ENCODE measurements at regions not wholly inside any gene's neighbourhood (a gene's known extent, or its start where the extent isn't known, plus 50 kb on each side); places are given as distances from the start of the nearest gene placed in this dataset.

DNA sequence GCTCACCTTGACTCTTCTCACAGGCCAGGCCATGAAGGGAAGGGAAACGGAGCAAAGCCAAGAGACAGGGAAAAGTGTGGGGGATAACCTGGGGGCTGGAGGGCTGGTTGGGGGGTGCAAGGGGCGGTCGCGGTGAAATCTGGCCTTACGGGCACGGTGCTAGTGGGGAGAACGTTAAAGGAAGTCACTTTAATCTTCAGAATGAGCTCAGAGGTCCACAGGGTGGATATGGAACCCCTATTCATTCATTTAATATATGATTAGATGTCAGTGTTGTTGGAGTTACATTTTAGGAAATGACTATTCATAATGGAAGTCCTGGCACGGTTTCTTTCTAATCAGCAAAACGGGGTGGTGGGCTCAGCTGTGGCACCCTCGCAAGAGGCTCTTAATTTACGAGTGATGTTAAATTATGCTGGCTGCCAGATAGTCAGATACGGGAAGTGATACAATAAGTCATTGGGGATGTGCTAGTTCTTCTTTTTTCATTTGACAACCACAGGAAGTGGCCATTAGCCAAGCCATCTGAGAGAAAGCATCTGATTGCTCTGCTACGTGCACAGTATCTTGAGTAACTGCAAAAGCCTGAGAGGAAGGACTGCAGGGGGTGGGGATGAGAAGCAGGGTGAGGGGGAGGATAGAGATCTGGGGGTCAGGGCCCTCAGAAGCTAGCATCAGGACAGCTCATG, 253.0 kb downstream of the QKI start:
- DNase-seq = peak; percentile 87 to 94

DNA sequence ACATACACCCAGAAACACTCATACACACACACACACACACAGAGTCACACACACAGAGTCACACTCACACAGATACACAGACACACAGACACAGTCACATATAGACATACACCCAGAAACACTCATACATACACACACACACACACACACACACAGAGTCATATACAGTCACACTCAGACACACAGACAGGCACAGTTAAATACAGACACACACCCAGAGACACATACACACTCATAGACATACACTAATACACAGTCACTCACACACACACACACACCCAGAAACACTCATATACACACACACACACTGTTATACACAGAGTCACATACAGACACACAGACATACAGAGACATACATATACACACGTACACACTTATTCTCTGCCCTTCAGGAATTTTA, 250.9 kb downstream of the QKI start:
- no peak for DNase-seq

DNA sequence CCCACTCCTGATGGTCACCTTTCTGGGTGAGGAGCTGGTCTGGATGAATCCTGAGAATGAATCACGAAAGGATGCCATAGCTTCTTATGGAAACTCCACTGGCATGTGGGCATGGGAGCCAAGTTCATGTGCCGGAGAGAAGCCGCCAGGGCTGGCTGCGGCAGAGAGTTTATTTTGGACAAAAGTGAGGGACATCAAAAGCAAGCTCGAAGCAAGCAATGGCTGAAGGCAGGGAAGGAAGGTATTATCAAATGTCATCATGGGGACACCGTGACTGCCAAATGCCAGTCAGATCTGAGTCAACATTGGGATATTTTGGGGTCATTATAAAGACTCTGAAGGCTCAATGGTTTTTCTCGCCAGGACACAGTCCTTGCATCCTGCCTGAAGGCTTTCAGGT, 249.1 kb downstream of the QKI start:
- DNase-seq = no peak

DNA sequence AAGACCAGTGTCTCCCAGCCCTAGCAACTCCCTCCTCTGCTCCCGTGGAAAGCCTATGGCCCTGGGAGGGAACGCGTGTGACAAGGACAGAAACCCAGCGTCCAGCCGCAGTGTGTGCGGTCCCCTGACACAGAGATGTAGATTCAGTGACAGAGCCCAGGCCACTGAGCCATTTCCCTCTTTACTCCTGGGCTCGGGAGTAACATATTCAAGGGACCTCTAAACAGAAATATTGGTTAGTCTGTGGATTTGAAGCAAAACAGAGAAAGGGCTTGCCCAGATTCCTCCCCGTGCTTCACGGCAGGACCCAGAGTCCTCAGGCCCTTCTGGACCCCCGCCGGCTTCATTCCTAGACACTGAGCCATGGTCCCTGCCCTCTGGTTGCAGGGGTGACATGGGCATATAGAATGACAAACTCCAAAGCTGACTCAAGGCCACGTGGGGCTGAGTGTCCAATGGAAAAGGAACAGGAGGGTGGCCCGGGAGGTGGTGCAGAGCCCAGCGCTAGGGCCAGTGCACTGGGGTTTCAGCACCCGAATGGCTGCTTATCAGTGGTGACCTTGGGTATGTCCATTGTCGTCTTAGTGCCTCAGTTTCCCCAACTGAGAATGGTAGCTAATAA, 248.2 kb downstream of the QKI start:
- DNase-seq = no peak

DNA sequence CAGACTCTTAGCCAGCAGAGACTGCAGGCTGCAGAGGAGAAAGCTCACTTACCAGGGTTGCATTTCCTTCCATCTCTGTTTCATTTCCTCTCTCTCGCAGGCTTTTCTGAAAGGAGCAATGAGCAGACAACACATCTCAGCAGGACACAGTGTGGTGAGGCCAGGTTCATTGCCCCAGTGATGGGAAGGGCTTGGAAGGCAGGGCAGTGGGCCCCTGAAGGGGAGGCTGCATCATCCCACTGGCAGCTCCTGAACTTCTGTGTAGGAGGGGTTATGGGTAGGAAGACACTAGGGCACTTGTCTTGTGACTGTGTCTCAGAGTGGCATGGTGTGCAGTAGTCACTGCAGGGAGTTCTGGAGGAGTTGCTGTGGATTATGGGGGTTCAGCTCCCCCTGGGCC, 246.8 kb downstream of the QKI start:
- peak; percentile 54 to 95 for DNase-seq

DNA sequence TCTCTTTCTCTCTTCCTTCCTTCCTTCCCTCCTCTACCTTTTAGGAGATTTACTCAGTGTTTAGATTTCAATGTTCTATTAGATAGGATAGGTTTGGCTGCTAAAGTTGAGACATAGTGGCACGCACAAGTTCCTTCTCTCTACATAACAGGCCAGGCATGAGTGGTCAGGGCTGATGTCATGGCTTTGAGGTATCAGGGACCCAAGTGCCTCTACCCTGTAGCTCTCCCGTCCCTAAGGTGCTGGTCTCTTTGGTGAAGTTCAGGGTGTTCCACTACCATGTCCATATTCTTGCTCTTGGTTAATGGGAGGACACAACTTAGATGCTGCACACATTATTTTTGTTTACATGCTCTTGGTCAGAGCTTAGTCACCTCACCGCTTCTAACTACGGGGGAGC, 245.3 kb downstream of the QKI start:
- peak in 1 of 2 donors; percentile 50 for DNase-seq

DNA sequence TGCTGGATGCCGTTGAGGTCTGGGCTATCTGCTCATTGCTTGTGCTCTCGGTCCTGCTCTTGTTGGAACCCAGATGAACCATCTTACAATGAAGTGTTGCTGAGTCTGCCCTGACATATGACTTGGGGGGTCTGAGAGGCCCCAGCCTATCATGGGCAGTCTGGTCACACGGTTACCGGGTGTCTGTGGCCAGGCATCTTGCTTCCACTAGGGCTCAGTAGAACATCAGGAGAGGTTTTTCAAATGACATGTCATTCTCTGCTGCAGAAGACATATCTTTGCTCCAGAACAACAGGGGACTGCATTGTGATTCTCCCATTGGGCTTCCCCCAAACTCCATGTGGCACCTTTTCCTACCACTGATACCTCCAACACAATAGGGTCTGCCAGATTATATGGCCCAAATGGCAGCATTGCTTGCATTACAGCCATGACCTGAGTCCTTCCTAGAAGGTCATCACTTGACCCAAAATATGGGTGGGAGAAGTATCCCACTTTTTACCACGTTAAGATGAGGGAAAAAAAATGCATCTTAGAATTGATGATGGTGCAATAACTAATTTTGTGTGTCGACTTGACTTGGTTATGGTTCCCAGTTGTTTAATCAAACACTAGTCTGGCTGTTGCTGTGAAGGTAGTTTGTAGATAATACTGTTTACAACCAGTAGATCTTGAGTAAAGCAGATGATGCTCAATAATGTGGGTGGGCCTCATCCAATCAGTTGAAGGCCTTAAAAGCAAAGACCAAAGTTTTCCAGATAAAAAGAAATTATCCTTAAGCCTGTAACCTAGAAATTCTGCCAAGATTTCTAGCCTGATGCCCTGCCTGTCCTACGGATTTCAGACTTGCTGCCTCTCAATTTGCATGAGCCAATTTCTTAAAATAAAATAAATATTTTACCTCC, 241.0 kb downstream of the QKI start:
- no peak for DNase-seq

DNA sequence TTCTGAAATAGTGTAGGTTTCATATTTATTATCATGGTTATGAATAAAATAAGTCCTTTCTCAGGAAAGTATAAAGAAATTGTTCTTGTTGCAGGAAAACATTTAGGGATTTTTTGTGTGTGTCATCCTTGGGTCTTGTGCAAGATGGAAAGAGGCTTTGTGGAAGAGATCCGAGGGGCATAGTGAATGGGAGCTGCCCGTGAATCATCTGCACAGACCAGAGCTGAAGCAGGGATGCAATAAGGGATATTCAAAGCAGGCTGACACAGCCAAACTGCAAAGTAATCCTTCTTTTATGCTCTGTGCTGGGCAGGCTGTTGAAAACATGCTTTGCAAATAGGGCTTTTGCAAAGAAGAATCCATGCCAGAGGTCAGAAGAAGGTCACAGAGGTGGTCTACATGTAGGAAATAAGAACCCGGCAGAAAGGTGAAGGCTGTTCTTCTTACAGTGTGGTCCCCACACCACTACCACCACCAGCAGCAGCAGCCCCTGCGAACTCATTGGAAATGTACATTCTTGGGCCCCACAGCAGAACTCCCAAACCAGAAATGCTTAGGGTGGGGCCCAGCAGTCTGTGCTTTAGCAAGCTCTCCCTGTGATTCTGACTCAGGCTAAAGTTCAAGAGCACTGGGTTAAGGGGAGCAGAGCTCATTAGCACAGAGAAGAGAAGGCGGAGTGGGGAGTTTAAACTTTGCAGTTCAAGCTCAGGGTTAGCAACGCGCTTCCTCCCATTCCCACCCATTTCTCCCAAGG, 237.6 kb downstream of the QKI start:
- peak; percentile 80 to 95 for DNase-seq

DNA sequence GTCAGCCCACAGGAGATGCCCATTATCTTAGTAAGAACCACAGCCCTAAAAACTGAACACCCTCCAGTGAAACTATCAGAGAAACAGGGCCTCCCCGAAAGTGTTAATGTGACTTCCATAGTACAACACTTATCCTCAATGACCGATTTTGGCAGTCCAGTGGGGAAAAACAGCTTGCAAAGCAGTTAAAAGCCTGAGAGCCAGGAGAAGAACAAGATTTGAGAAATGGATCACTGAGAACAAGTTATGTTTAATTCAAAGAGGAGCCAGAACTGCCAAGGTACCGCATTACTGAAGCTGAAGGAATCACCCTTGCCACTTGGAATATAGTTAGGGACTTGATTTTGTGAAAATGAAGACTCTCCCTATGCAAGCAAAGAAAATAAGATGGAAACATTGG, 236.9 kb downstream of the QKI start:
- no peak for DNase-seq

DNA sequence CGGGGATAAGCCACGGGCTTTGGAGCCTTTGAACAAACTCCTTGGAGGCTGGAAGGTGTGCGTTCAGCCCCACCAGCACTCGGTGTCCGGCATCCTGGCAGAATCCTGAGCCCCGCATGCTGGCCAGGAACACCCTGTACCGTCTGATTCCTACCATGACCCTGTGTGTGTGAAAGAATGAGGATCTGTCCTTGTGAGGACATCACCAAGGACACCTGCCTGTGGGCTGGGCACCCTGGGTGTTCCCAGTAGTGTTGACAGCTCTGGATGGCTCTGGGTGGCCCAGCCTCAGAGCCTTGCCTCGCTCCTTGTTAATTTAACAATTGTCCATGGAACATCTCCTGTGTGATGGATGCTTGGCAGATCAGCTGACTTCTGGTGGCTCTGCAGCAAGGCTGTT, 234.3 kb downstream of the QKI start:
- DNase-seq = no peak

DNA sequence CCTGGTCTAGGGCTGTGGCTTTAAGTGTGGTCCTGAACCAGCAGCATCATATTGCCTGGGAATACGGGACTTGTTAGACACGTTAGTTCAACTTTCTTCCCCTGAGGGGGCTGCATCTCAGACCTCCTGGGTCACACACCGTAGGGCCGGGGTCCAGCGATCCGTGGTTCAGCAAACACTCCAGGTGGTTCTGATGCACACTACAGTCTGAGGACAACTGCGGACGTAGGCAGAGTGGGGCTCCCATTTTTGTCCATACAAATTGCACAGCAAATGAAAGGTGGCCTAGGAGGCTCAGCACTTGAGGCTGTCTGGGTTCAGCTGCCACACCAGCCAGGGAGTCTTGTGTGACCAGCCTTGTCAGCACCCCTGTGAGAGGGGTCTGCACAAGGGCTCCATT, 233.1 kb downstream of the QKI start:
- DNase-seq = no peak

DNA sequence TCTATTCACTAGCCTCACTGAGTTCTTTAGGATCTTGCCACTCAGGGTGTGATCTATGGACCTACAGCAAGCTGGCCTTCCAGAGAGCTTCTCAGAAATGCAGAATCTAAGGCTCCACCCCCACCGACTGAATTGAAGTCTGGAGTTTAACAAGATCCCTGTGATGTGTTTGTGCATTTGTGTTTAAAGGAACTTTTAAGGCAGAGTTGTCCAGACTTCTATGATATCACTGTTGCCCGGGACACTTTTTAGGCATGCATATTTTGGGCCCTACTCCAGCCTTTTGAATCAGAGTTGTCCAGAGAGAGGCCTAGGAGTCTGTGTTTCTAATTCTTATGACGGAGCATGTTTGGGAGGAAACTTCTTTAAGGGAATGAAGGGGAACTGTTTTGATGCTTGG, 232.3 kb downstream of the QKI start:
- no peak for DNase-seq

DNA sequence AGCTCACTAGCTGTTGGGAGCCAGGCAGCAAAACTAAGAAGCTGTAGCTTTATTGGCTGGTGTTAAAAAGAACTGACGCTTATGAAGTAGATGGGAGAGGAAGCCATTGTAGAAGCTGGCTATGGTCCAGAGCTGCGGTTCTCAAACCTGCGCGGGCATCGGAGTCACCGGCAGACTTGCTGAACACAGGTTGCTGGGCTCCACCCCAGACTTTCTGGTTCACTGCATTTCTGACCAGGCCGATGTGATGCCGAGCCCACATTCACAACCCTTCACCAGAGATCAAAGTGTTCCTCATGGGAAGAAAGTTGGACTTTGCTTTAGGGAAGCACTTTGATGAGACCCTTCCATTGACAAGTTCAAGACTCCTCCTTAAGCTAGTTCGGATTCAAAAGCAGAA, 231.6 kb downstream of the QKI start:
- DNase-seq = no peak

DNA sequence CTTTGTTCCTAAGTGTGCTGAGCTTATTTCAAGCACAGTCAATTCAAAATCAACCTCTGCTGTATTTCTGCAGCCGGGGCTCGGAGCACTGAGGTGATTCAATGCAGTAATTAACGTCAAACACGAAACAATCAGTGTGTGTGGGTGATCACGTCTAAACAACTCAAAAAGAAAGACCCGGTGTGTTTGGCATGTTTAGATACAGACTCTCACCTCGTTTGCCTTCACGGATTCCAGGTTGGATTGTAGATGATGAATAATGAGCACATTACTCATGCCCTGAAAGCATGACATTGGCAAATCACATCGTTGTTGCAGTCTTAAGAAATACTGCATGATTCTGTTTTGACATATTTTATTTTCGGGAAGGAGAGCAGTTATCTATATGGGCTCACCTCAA, 231.0 kb downstream of the QKI start:
- no peak for DNase-seq

DNA sequence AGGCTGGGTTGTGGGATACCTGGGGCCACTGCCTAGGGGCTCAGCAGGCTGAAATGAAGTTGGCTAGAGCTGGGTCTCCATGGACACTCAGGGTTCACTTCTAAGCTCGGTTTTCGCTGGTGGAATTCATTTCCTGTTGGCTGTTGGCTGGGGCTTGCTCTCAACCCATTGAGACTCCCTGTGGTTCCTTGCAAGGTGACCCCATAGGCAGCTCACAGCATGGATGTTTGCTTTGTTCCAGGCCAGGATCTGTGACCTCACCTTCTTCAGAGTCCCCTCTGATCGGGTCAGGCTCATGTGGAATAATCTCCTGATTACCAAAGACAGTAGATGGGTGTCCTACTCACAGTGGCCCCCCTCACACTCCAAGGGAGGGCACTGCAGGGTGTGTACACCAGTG, 229.3 kb downstream of the QKI start:
- no peak for DNase-seq

DNA sequence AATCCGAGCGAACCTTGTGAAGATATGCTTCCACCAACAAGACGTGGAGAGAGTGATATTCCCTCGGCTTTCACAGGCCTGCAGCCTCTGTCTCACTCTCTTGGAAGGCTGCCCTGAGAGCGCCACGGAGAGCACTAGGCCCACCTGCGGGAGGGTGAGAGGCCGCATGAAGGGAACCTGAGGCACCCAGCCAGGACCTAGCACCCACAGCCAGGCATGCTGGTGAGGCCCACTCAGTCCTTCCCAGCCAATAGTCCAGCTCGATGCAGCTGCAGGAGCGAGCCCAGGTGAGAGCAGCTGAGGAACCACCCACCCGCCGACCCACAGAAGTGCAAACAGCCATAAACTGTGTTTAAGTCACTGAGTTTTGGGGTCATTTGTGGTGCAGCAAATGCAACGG, 227.2 kb downstream of the QKI start:
- DNase-seq = no peak

DNA sequence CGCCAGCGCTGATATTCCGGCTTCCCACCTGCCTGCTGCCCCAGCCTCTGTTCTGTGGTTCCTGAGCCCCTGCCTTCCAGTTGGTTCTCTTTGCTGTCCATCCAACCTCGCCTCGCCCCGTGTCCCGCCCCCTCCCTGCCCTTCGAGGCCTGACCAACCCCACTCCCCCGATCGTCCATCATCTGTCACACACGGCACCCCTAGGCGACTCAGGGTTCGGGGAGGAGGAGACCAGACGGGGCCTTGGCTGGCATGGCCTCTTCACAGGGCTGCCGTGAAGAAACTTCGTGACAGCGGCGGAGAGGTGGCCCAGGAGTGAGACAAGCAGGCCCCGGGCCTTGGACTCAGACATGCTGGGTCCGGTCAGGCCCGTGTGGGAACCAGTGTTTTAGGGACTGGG, 226.1 kb downstream of the QKI start:
- no peak for DNase-seq

DNA sequence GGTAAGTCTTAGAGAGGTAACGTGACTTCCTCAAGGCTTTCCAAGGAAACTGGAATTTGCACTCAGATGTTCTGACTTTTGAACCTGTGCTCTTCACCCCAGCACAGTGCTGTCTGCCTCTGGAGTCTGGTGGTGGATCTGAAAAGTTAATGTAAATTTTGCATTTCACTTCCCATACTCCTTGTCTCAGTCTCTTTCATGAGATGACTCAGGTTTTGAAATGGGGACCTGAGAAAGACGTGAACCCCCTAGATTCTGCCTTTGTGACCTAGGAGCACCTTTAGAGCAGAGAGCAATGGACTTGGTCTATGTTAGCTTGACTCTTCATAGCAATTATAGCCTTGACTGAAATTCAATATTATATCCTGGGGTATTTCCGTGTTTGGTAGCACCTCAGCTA, 223.0 kb downstream of the QKI start:
- no peak for DNase-seq

DNA sequence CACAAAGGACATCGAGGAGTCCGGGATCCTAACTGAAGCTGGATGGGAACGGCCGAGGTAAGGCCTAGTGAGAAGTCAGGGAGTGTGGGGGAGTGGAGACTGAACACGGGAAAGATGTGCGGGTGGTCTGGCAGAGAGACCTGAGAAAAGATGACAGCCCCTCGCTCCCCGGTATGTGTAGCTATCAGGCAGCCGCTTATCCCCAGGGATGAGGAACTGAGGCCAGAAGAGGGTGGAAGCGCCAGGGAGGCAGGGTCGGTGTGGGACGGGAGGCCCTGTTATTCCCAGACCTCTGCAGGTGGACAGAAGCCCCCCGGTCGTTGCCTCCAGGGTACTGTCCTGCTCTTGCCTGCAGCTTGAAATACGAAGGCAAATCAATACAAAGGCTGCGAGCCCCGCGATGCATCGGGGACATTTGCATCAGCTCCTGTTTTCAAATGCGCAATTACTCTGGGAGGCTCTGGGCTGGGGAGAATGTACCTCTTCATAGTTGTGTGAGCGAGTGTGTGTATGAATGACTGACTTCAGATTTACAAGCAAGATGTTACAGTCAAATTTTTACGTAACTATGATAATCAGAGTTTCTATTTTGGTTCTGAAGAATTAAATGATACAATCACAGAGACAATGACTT, 221.3 kb downstream of the QKI start:
- no peak for DNase-seq

DNA sequence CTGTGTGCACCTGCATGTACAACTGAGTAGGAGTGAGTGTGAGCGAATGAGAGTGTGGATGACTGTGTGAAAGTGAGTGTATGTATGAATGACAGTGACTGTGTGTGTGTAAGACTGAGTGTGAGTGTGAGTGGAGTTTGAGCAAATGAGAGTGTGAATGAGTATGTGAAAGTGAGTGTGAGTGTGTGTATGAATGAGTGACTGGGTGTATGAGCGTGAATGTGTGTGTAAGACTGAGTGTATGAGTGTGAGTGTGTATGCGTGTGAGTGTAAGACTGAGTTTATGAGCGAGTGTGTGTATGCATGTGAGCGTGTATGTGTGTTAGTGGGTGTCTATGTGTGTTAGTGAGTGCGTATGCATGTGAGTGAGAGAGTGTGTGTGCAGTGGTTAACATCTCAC, 220.8 kb downstream of the QKI start:
- DNase-seq = no peak

DNA sequence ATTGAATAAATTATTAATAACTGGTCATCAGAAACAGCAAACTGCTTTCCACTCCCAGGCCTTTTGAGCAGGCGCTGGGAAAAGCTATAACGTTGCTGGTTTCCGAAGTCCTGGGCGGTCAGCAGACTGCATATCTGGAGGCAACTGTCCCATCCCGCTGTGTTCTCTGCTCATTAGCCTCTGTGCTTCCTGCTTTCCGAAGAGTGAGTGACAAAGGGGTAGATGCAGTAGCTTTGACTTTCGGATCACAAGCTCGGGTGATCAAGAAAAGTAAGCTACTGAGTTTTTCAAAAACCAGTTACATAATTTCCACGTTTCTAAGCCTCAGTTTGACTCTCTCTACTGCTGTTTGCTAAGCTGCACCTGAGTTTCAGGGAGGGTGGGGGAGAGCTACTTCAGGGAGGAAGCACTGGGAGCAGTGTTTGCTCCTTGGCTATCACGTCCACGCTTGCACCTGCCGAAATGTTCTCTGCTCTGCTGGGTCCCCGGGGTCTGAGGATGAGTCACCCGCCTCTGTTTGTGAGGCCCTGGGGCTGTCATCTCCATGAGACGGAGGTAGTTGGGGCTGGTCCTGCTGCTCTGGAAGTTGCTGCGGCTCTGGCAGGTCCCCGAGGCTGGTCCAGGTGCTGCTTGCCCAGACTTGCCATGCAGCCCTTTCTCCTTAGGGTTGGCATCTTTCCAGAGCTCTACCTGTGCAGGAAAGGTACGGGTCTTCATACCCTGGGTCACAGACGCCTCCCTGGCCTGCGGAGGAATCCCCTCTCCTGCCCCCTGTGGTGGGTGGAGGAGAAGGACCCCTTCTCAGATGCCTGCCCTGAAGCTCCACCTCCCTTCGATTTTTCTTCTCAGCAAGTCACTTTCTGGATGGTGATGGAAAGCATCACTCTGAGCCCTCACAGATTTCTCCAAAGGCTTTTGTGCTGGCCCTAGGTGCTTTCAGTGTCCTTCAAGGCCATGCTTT, 220.0 kb downstream of the QKI start:
- DNase-seq = no peak

DNA sequence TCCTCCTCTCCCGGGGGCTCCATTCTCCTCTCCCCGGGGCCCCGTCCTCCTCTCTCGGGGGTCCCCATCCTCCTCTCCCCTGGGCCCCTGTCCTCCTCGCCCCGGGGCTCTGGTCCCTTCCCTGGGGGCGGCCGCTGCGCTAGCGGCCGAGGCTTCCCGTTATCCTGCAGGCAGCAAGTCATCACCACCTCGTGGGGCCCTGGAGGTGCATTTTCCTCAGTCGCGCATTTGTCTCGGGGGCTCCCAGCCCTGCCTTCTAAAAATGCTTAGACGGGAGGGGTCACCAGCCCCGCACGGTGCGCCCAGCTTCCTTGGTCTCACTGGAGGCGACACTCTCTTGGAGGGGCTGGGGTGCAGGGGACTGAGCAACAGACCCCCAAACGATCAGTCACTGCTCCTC, 216.5 kb downstream of the QKI start:
- no peak for DNase-seq
